GM21737 (cell line): ENCODE measurements at regions not wholly inside any gene's neighbourhood (a gene's known extent, or its start where the extent isn't known, plus 50 kb on each side); places are given as distances from the start of the nearest gene placed in this dataset.

Experiments used
- ATAC-seq: cut with Tn5 transposase; IDR thresholded peaks from one replicate; pipeline ENCODE4 v1.9.1; 2021; ENCODE audit warnings: mild to moderate bottlenecking, moderate library complexity; ENCODE audit not compliant: unreplicated experiment

GRCh38 chr14:61139006-61139599, 142.0 kb downstream of the TMEM30B start:
- no peak for ATAC-seq

DNA sequence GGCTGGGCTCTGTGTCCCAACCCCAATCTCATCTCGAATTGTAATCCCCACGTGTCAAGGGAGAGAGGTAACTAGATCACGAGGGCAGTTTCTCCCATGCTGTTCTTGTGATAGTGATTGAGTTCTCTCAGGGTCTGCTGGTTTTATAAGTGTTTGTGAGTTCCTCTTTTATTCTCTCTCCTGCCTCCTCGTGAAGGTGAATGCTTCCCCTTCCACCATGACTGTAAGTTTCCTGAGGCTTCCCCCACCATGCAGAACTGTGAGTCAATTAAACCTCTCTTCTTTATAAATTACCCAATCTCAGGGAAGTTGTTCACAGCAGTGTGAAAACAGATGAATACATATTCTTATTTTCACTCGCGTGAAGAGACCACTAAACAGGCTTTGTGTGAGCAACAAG, 148.2 kb downstream of the TMEM30B start:
- ATAC-seq: no peak

GRCh38 chr14:61132336-61132735, 148.8 kb downstream of the TMEM30B start:
- ATAC-seq: no peak

- no peak for ATAC-seq
Measured at GRCh38 chr14:61130512-61131260, 149.6 kb downstream of the SLC38A6 start.

GRCh38 chr14:61129168-61129745, 148.2 kb downstream of the SLC38A6 start:
- ATAC-seq: no peak

- ATAC-seq: no peak
Measured at GRCh38 chr14:61128382-61129167, 147.5 kb downstream of the SLC38A6 start.

DNA sequence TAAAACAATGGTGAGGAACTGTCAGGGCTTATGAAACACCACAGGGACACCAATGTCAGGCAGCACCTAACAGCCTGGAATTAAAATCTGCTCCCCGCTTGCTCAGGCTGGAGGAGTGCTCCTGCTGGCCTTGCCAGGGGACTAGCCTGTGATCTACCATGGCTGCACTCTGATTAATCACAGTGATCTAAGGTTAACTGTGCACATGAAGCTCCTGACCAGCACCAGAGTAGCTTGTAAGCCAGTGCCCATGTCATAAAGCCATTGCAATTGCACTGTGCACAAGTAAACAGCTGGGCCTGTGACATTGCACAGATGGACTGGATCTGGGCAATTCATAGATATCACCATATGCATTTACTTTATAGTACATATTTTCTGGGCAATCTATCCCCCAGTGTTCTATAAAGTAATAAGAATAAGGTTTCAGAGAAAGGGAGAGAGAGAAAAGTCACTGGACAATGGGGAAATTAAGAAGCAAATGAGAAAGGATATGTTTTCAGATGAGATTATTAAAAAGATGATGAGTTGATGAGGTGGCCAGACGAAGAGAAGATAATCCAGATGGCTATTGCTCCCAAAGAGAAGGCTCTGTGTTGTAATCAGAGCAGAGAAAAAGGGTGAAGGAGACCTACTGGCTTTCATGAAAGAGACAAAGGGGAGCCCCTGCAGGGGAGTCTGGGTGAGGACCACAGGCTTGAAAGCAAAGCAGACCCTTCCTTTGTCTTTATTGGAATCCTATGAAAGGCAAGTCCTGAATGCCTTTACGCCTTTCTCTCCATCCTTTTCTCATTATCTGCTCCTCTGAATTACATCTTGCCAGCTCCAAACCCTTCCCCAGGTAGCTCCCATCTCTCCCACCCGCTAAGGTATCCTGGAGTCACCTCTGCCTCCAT, 145.8 kb downstream of the SLC38A6 start:
- no peak for ATAC-seq

DNA sequence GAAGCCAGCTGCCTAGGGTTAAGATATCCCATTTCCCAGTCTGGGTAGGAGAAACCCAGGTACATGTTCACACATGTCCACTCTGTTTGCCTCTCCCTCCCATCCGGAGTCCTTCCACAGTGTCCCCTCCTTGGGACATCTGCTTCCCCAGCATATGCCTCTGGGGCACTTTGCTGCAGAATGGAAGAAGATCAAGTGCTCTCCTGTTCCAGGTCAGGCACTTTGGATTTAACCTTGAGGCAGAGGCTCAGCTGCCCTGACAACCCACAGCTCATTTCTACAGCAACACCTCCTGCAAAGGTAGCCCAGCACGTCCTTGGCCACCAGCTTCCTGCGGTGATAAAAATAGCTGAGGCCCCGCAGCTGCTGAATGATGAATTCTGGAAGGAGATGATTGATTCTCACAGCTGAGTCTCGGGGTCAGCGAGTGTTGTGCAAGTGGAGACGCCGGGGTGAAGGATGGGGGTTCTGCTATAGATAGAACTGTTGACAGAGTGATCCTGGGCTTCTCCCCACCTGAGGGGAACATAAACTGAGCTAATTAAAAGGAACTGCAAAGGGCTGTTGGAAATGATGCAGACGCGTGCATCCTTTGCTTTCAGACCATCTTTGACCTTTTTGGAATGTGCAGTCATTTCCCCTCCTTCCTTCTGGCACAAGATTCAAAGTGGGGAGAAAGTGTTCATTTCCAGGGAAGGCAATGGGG, 145.0 kb downstream of the SLC38A6 start:
- ATAC-seq: no peak

GRCh38 chr14:61125041-61125866, 144.2 kb downstream of the SLC38A6 start:
- ATAC-seq: no peak

GRCh38 chr14:61122862-61123261, 141.8 kb downstream of the SLC38A6 start:
- ATAC-seq: no peak

DNA sequence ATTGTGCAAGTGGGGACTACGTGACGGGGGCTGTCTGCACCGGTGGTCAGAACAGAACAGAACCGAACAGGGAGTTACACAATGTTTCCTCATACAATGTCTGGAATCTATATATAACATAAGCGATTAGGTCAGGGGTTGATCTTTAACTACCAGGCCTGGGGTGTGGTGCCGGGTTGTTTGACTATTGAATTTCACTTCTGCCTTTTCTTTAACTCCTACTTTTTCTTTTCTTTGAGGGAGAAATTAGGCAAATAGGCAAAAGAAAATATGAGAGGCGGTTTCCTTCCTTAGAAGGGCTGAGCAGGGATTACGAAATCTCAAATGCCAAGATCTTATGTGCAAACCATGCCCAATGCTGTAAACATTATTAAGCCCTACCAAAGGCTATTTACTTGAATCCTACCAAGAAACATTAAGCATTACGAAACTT, 140.3 kb downstream of the SLC38A6 start:
- no peak for ATAC-seq

- no peak for ATAC-seq
Measured at GRCh38 chr14:61120576-61120975, 139.5 kb downstream of the SLC38A6 start.

DNA sequence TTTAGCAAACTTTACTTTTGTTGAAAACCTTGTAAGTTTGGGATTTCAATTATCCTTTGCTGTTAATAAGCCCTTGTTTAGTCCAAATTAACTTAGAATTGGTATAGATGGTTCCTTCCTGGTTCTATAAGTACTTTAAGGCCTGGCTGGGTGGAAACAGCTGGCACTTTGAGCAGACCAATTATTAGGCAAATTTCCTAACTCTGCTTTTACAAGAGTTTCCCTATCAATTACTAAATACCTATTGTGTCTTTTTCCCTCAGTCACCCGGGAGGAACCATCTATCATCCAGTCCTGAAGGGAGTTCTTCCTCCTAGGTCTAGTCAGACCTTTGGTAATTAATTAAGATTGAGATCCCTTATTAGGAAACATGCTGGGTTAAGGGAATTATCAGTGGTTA, 138.0 kb downstream of the SLC38A6 start:
- ATAC-seq: no peak

- no peak for ATAC-seq
Measured at GRCh38 chr14:61116369-61116768, 135.3 kb downstream of the SLC38A6 start.

DNA sequence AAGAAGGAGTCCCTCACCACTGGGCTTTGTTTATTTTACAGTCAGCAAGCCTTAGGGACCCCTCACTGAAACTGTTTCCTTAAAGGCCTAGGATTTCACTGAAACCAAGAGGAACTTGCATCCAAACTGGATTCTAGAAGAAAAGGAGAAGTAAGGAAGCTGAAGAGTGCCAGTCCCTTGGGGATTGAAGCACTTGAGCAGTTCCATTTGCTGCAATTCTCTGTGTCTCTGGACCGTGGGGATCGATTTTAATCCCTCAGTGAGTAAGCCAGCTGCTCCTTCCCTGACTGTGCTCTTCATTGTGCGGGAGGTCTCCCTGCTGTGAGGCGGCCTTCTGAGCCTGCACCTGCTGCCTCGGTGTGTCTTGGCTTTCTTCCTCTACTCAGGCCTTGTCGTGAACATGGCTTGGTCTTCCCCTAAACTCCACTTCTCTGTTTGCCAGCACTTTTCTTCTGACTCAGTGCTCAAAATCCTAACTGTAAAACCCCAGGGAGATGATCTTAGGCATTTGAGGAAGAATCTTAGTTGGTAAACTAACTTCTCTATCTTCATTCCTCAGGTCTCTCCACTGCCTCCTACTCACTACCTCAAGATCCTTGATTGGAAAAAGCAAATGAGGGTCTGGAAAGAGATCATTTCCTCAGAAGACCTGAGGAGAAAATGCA, 132.6 kb downstream of the SLC38A6 start:
- no peak for ATAC-seq

GRCh38 chr14:61112506-61112905, 131.5 kb downstream of the SLC38A6 start:
- ATAC-seq: no peak

DNA sequence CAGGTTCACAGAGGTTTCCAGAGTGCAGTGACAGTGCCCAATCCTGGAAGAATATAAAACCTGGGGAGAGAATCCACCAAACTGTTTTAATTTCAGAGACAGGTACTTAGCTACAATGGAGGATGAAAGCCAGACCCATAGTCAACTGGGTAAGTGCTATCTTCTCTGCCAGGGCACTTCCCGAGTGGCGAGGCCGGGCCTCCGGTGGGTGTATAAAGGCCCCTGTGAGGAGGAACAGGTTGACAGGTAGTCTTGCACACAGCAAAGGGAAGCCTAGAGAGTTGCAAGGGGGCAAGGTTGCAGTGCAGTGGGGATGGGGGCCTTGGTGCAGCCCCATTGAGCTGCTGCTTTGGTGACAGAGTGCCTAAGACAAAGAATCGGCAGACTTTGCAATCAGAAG, 130.7 kb downstream of the SLC38A6 start:
- no peak for ATAC-seq

GRCh38 chr14:61111209-61111665, 130.2 kb downstream of the SLC38A6 start:
- ATAC-seq: no peak
